ENCODE measurements at regions not wholly inside any gene's neighbourhood (a gene's known extent, or its start where the extent isn't known, plus 50 kb on each side); places are given as distances from the start of the nearest gene placed in this dataset.

- no peak for TF ChIP-seq ZNF773 (CRISPR knock-in tag; IDR thresholded peaks at IDR 0.05; ENCODE audit: borderline replicate concordance)
- no peak for TF ChIP-seq MATR3 (CRISPR knock-in tag; IDR thresholded peaks at IDR 0.05)
- TF ChIP-seq ATM (IDR thresholded peaks at IDR 0.05; ENCODE audit: borderline replicate concordance) = no peak
- TF ChIP-seq, protein P1, sequence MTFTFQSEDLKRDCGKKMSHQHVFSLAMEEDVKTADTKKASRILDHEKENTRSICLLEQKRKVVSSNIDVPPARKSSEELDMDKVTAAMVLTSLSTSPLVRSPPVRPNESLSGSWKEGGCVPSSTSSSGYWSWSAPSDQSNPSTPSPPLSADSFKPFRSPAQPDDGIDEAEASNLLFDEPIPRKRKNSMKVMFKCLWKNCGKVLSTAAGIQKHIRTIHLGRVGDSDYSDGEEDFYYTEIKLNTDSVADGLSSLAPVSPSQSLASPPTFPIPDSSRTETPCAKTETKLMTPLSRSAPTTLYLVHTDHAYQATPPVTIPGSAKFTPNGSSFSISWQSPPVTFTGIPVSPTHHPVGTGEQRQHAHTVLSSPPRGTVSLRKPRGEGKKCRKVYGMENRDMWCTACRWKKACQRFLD (CRISPR knock-in tag; IDR thresholded peaks at IDR 0.05; ENCODE audit: borderline replicate concordance) = no peak
- TF ChIP-seq SIX4 (CRISPR knock-in tag; IDR thresholded peaks at IDR 0.05) = peak; percentile 76; the same call in 1 of the 2 replicates
- no peak; the same call in 1 of the 2 replicates for TF ChIP-seq IKZF5 (CRISPR knock-in tag; IDR thresholded peaks at IDR 0.05)
- peak; percentile 57; the same call in 1 of the 2 replicates for TF ChIP-seq RXRB (CRISPR knock-in tag; IDR thresholded peaks at IDR 0.05; ENCODE audit: borderline replicate concordance)
- TF ChIP-seq ZNF121 (CRISPR knock-in tag; IDR thresholded peaks at IDR 0.05) = no peak
- no peak for TF ChIP-seq MED8 (CRISPR knock-in tag; IDR thresholded peaks at IDR 0.05; ENCODE audit: insufficient replicate concordance)
- TF ChIP-seq MTA3 (CRISPR knock-in tag; IDR thresholded peaks at IDR 0.05) = no peak
- TF ChIP-seq ZBTB21 (CRISPR knock-in tag; IDR thresholded peaks at IDR 0.05) = no peak
- no peak for TF ChIP-seq CREM (IDR thresholded peaks at IDR 0.05)
- TF ChIP-seq CREM (CRISPR knock-in tag; IDR thresholded peaks at IDR 0.05) = no peak
- TF ChIP-seq ZNF101 (CRISPR knock-in tag; IDR thresholded peaks at IDR 0.05; ENCODE audit: borderline replicate concordance, low read depth) = no peak
- no peak for TF ChIP-seq ZNF776 (CRISPR knock-in tag; IDR thresholded peaks at IDR 0.05)
- TF ChIP-seq, protein P2, sequence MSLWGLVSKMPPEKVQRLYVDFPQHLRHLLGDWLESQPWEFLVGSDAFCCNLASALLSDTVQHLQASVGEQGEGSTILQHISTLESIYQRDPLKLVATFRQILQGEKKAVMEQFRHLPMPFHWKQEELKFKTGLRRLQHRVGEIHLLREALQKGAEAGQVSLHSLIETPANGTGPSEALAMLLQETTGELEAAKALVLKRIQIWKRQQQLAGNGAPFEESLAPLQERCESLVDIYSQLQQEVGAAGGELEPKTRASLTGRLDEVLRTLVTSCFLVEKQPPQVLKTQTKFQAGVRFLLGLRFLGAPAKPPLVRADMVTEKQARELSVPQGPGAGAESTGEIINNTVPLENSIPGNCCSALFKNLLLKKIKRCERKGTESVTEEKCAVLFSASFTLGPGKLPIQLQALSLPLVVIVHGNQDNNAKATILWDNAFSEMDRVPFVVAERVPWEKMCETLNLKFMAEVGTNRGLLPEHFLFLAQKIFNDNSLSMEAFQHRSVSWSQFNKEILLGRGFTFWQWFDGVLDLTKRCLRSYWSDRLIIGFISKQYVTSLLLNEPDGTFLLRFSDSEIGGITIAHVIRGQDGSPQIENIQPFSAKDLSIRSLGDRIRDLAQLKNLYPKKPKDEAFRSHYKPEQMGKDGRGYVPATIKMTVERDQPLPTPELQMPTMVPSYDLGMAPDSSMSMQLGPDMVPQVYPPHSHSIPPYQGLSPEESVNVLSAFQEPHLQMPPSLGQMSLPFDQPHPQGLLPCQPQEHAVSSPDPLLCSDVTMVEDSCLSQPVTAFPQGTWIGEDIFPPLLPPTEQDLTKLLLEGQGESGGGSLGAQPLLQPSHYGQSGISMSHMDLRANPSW (CRISPR knock-in tag; IDR thresholded peaks at IDR 0.05; ENCODE audit: borderline replicate concordance) = no peak
- TF ChIP-seq KDM3A (CRISPR knock-in tag; IDR thresholded peaks at IDR 0.05; ENCODE audit: low read depth) = no peak
- no peak for TF ChIP-seq USF2 (IDR thresholded peaks at IDR 0.05; ENCODE audit: low read depth, low read length)
- no peak for TF ChIP-seq USF2 (CRISPR knock-in tag; IDR thresholded peaks at IDR 0.05; ENCODE audit: borderline replicate concordance)
- TF ChIP-seq ZFP1 (CRISPR knock-in tag; IDR thresholded peaks at IDR 0.05) = no peak
- no peak for TF ChIP-seq DBP (CRISPR knock-in tag; IDR thresholded peaks at IDR 0.05; ENCODE audit: not compliant biosample characterization)
- TF ChIP-seq ZFY (CRISPR knock-in tag; IDR thresholded peaks at IDR 0.05) = no peak
- no peak for TF ChIP-seq YEATS4 (CRISPR knock-in tag; IDR thresholded peaks at IDR 0.05; ENCODE audit: borderline replicate concordance)
These were observed 99.6 kb upstream of the MBOAT2 start (continued) for GRCh38 chr2:9102861-9103662.

Data from HepG2 (cell line).